HEK293T (cell line): ENCODE measurements at regions not wholly inside any gene's neighbourhood (a gene's known extent, or its start where the extent isn't known, plus 50 kb on each side); places are given as distances from the start of the nearest gene placed in this dataset.

Experiments used
- CTCF ChIA-PET: fragments of 350-600 bp; formaldehyde crosslinking; extraction: SDS; loops from one replicate; lab custom pipeline; 2021; ENCODE audit warnings: antibody characterized with exemption, inconsistent platforms; lab: Yijun Ruan, JAX
- POLR2A ChIA-PET: fragments of 350-600 bp; formaldehyde crosslinking; extraction: SDS; loops from one replicate; lab custom pipeline; 2020; ENCODE audit warnings: antibody characterized with exemption, inconsistent platforms; lab: Yijun Ruan, JAX
- DNase-seq: peaks from one replicate; pipeline ENCODE4 v3.0.0; 2012; ENCODE audit warnings: mixed read lengths; ENCODE audit errors: extremely low spot score
- ARNT ChIP-seq: fragments of 450-650 bp; IDR thresholded peaks from 2 replicates; pipeline ENCODE4 v1.6.1; 2017; ENCODE audit warnings: mild to moderate bottlenecking
- BHLHE40 ChIP-seq: fragments of 450-650 bp; IDR thresholded peaks from 2 replicates; pipeline ENCODE4 v1.6.1; 2016; ENCODE audit warnings: mild to moderate bottlenecking, moderate library complexity, borderline replicate concordance
- CTBP1 ChIP-seq: fragments of 450-650 bp; IDR thresholded peaks from 2 replicates; pipeline ENCODE4 v1.6.1; 2016; ENCODE audit warnings: borderline replicate concordance
- ELF4 ChIP-seq: fragments of 450-650 bp; IDR thresholded peaks from 2 replicates; pipeline ENCODE4 v1.6.1; 2017; ENCODE audit warnings: antibody characterized with exemption
- FOXA1 ChIP-seq: fragments of 450-650 bp; IDR thresholded peaks from 2 replicates; pipeline ENCODE4 v1.6.1; 2016; ENCODE audit warnings: mild to moderate bottlenecking
- FOXK2 ChIP-seq: fragments of 450-650 bp; IDR thresholded peaks from 2 replicates; pipeline ENCODE4 v1.6.1; 2016; ENCODE audit warnings: mild to moderate bottlenecking
- FOXM1 ChIP-seq: fragments of 450-650 bp; IDR thresholded peaks from 2 replicates; pipeline ENCODE4 v1.6.1; 2017; ENCODE audit warnings: mild to moderate bottlenecking, borderline replicate concordance
- HDGF ChIP-seq: fragments of 450-650 bp; IDR thresholded peaks from 2 replicates; pipeline ENCODE4 v1.6.1; 2017; ENCODE audit warnings: antibody characterized with exemption, borderline replicate concordance
- L3MBTL2 ChIP-seq: fragments of 450-650 bp; conservative IDR thresholded peaks from 2 replicates; pipeline ENCODE4 v1.6.1; 2016; ENCODE audit warnings: mild to moderate bottlenecking
- LEF1 ChIP-seq: fragments of 450-650 bp; IDR thresholded peaks from 2 replicates; pipeline ENCODE4 v1.6.1; 2017; ENCODE audit warnings: mild to moderate bottlenecking, borderline replicate concordance
- NFRKB ChIP-seq: fragments of 450-650 bp; IDR thresholded peaks from 2 replicates; pipeline ENCODE4 v1.6.1; 2016; ENCODE audit warnings: mild to moderate bottlenecking, moderate library complexity
- PKNOX1 ChIP-seq: fragments of 450-650 bp; IDR thresholded peaks from 2 replicates; pipeline ENCODE4 v1.6.1; 2016
- SP1 ChIP-seq: fragments of 450-650 bp; IDR thresholded peaks from 2 replicates; pipeline ENCODE4 v1.6.1; 2017
- SUZ12 ChIP-seq: fragments of 450-650 bp; IDR thresholded peaks from 2 replicates; pipeline ENCODE4 v1.6.1; 2016; ENCODE audit warnings: mild to moderate bottlenecking
- TARDBP ChIP-seq: fragments of 450-650 bp; IDR thresholded peaks from 2 replicates; pipeline ENCODE4 v1.6.1; 2016

GRCh38 chr6:28757429-28758045 lies 166.2 kb downstream of the TRIM27 start:
- DNase-seq, result no peak
- CTCF ChIA-PET, result interaction anchor here (0.6 to 1.5 kb wide), 3 partner anchors 12 to 65 kb away, joined by 3 to 4 read pairs (median 4); no protein-coding TSS in a partner anchor
- POLR2A ChIA-PET, result interaction anchor here (1.0 to 3.1 kb wide), 16 partner anchors 9 to 166 kb away, joined by 3 to 20 read pairs (median 6); no protein-coding TSS in a partner anchor
- TF ChIP-seq PKNOX1 (peak; percentile 71), ELF4 (no peak), FOXA1 (no peak), CTBP1 (peak; percentile 19; the same call in 1 of the 2 replicates)

DNA sequence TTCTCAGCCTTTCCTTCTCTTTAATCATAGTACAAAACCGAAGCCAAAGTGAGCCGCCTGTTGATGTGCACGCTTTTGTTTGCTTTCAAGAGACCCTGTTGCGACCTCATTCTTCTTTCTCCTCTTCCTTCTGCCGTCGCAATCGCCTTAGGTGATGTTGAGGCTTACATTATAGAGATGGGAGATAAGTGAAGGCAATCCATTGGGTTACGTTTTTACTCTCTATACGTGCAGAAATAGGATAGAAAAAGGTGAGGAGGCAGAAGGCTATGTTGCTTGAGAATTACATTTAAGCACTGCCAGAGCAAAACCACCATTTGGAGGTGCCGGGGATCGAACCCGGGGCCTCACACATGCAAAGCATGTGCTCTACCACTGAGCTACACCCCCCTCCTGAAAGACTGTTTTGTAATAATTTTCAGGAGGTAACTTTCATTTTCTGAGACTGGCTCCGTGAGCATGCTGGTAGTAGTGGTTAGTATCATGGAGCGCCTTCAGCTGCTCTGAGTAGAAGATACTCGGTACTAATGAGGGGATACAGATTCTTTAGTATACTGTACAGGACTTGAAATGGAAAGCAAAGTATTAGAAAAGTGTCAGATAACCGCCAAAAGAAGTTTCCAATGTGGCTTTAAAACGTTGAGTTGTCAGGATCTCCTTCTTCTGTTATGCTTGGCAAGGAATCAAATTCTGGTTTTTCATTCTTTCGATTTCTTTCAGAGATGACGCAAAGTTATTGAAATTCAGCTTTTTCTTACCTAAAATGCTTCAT lies 165.6 kb downstream of the TRIM27 start:
- POLR2A ChIA-PET, result interaction anchor here (1.0 to 3.1 kb wide), 19 partner anchors 8 to 182 kb away, joined by 3 to 20 read pairs (median 5); no protein-coding TSS in a partner anchor
- TF ChIP-seq L3MBTL2 (peak; percentile 63), FOXK2 (no peak), CTBP1 (0 out of 2 replicates have a peak, but pooled peaks have one; percentile 17)
- CTCF ChIA-PET, result interaction anchor here (1.1 to 1.5 kb wide), 2 partner anchors 11 to 14 kb away, joined by 3 to 4 read pairs; no protein-coding TSS in a partner anchor
- DNase-seq, result no peak

GRCh38 chr6:28758818-28759235 lies 165.0 kb downstream of the TRIM27 start:
- no peak for DNase-seq
- ChIA-PET CTCF (interaction anchor here (1.1 to 1.5 kb wide), 2 partner anchors 11 to 13 kb away, joined by 3 to 4 read pairs; no protein-coding TSS in a partner anchor), POLR2A (interaction anchor here (1.0 to 3.1 kb wide), 18 partner anchors 8 to 181 kb away, joined by 3 to 20 read pairs (median 4); no protein-coding TSS in a partner anchor)

DNA sequence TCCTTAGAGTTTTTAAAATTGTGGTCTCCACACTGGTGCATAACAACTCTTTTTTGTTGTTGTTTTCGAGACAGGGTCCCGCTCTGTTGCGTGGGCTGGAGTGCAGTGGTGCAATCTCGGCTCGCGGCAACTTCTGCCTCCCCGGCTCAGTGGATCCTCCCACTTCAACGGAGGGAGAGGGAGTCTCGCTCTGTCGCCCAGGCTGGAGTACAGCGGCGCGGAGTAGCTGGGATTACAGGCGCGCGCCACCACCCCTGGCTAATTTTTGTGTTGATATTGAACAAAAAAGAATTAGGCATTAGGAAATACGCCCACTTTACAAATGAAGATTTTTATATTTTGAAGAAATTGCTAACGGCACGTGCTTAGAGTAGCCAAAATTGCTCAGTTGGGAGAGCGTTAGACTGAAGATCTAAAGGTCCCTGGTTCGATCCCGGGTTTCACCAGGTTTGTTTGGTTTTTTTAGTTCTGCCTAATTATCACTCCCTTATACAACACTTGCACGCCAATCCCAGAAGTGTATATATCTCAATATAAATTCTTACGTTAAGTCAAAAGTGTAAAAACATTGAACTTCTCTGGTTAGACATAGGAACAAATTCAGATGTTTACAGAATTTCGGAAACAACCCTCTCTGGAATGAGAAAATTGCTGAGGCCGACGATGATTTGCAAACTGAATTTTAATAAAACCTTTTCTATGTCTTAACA lies 159.6 kb downstream of the TRIM27 start:
- CTCF ChIA-PET, result interaction anchor here (0.9 to 1.0 kb wide), 2 partner anchors 35 to 116 kb away, joined by 3 read pairs; no protein-coding TSS in a partner anchor

More at GRCh38 chr6:28758818-28759235, 165.0 kb downstream of the TRIM27 start:
- no peak for TF ChIP-seq L3MBTL2

GRCh38 chr6:28764761-28765282 lies 159.0 kb downstream of the TRIM27 start:
- TF ChIP-seq LEF1, result no peak
- TF ChIP-seq L3MBTL2, result no peak
- no peak for TF ChIP-seq BHLHE40
- TF ChIP-seq ARNT, result no peak
- no peak for TF ChIP-seq ELF4
- TF ChIP-seq FOXK2, result no peak
- TF ChIP-seq SP1, result no peak
- no peak for TF ChIP-seq HDGF
- TF ChIP-seq FOXA1, result no peak
- TF ChIP-seq NFRKB, result no peak
- no peak for TF ChIP-seq PKNOX1
- no peak for TF ChIP-seq TARDBP
- no peak for TF ChIP-seq CTBP1
- no peak for DNase-seq
- ChIA-PET CTCF (no interaction called here), POLR2A (interaction anchor here (0.6 to 1.4 kb wide), 2 partner anchors 38 to 251 kb away, joined by 4 to 5 read pairs; no protein-coding TSS in a partner anchor)

More for the DNA sequence above, 159.6 kb downstream of the TRIM27 start:
- TF ChIP-seq LEF1, result no peak
- TF ChIP-seq TARDBP, result peak; percentile 77
- no peak for TF ChIP-seq ARNT
- peak; percentile 91 for TF ChIP-seq L3MBTL2
- peak; percentile 72 for TF ChIP-seq ELF4
- POLR2A ChIA-PET, result interaction anchor here (0.7 to 1.7 kb wide), 2 partner anchors 35 to 39 kb away, joined by 3 to 6 read pairs; no protein-coding TSS in a partner anchor
- DNase-seq, result no peak

GRCh38 chr6:28765978-28766351 lies 157.8 kb downstream of the TRIM27 start:
- no peak for TF ChIP-seq TARDBP
- TF ChIP-seq L3MBTL2, result no peak
- TF ChIP-seq PKNOX1, result no peak
- TF ChIP-seq ARNT, result no peak
- no peak for TF ChIP-seq CTBP1
- no peak for TF ChIP-seq BHLHE40
- TF ChIP-seq SP1, result no peak
- TF ChIP-seq FOXM1, result no peak
- TF ChIP-seq SUZ12, result no peak
- TF ChIP-seq HDGF, result no peak
- no peak for TF ChIP-seq ELF4
- TF ChIP-seq FOXK2, result no peak
- ChIA-PET CTCF (interaction anchor here (0.6 to 0.9 kb wide), 4 partner anchors 9 to 1342 kb away, joined by 3 read pairs; no protein-coding TSS in a partner anchor), POLR2A (interaction anchor here (0.8 to 1.9 kb wide), 6 partner anchors 8 to 220 kb away, joined by 3 to 7 read pairs (median 3); no protein-coding TSS in a partner anchor)
- DNase-seq, result no peak
